Liver (tissue), 8 donors: ENCODE measurements at regions not wholly inside any gene's neighbourhood (a gene's known extent, or its start where the extent isn't known, plus 50 kb on each side); places are given as distances from the start of the nearest gene placed in this dataset.

Experiments
- DNase-seq: peaks from one replicate; pipeline ENCODE4 v3.0.0-alpha.2; 2017; ENCODE audit warnings: low spot score
- H3K27ac ChIP-seq, 2 donors: one replicate each; pipeline ENCODE4 v1.7.0; 2013; ENCODE audit warnings: inconsistent platforms in 2 of 2, low read length in 2 of 2, control low read depth in 1 of 2, low read depth in 1 of 2, mild to moderate bottlenecking in 1 of 2
- H3K27me3 ChIP-seq, 4 donors: one replicate each; pipeline versions ENCODE4 v1.6.1 to v1.7.0; 2013; ENCODE audit warnings: low read length in 3 of 4, inconsistent platforms in 1 of 4, mild to moderate bottlenecking in 1 of 4, moderate library complexity in 1 of 4; ENCODE audit not compliant: control insufficient read depth in 4 of 4, insufficient read depth in 4 of 4
- H3K36me3 ChIP-seq, 4 donors: one replicate each; pipeline versions ENCODE4 v1.6.1 to v1.7.0; 2013; ENCODE audit warnings: low read length in 3 of 4, mild to moderate bottlenecking in 3 of 4, low read depth in 1 of 4, moderate library complexity in 1 of 4; ENCODE audit not compliant: control insufficient read depth in 4 of 4, insufficient read depth in 3 of 4
- H3K4me1 ChIP-seq, 4 donors: one replicate each; pipeline versions ENCODE4 v1.6.1 to v1.7.0; 2013; ENCODE audit warnings: low read length in 3 of 4, mild to moderate bottlenecking in 3 of 4, moderate library complexity in 1 of 4; ENCODE audit not compliant: control insufficient read depth in 4 of 4, insufficient read depth in 4 of 4
- H3K4me3 ChIP-seq, 3 donors: one replicate each; pipeline versions ENCODE4 v1.6.1 to v1.7.0; 2013; ENCODE audit warnings: low read length in 3 of 3, control low read depth in 1 of 3, low read depth in 1 of 3, mild to moderate bottlenecking in 1 of 3
- H3K9ac ChIP-seq, 2 donors: one replicate each; pipeline ENCODE4 v1.7.0; 2013; ENCODE audit warnings: low read length in 2 of 2, mild to moderate bottlenecking in 2 of 2, moderate library complexity in 2 of 2, control low read depth in 1 of 2, low read depth in 1 of 2
- H3K9me3 ChIP-seq, 4 donors: one replicate each; pipeline versions ENCODE4 v1.6.1 to v1.7.0; 2013; ENCODE audit warnings: low read length in 3 of 4; ENCODE audit not compliant: control insufficient read depth in 4 of 4
- EGR1 ChIP-seq, 2 donors: IDR thresholded peaks; 2 replicates each; pipeline ENCODE4 v1.6.1; 2016 to 2018; ENCODE audit warnings: antibody characterized with exemption in 2 of 2, low read depth in 2 of 2
- FOXA2 ChIP-seq: IDR thresholded peaks from 2 replicates; pipeline ENCODE4 v1.6.1; 2016; ENCODE audit warnings: antibody characterized with exemption
- HNF4A ChIP-seq, 2 donors: conservative IDR thresholded peaks; 2 replicates each; pipeline ENCODE4 v1.6.1; 2016; ENCODE audit warnings: antibody characterized with exemption in 2 of 2, mild to moderate bottlenecking in 2 of 2
- HNF4G ChIP-seq: IDR thresholded peaks from 2 replicates; pipeline ENCODE4 v1.6.1; 2016; ENCODE audit warnings: antibody characterized with exemption
- JUND ChIP-seq, 2 donors: IDR thresholded peaks; 2 replicates each; pipeline ENCODE4 v1.6.1; 2016; ENCODE audit warnings: antibody characterized with exemption in 2 of 2
- NR2F2 ChIP-seq: IDR thresholded peaks from 2 replicates; pipeline ENCODE4 v1.6.1; 2016; ENCODE audit warnings: antibody characterized with exemption
- RAD21 ChIP-seq, 2 donors: IDR thresholded peaks; 2 replicates each; pipeline ENCODE4 v1.6.1; 2016; ENCODE audit warnings: antibody characterized with exemption in 2 of 2, mild to moderate bottlenecking in 2 of 2
- SP1 ChIP-seq: IDR thresholded peaks from 2 replicates; pipeline ENCODE4 v1.6.1; 2018; ENCODE audit warnings: antibody characterized with exemption, mild to moderate bottlenecking
- TAF1 ChIP-seq: conservative IDR thresholded peaks from 2 replicates; pipeline ENCODE4 v1.6.1; 2016; ENCODE audit warnings: antibody characterized with exemption, mild to moderate bottlenecking
- YY1 ChIP-seq: IDR thresholded peaks from 2 replicates; pipeline ENCODE4 v1.6.1; 2016; ENCODE audit warnings: antibody characterized with exemption, mild to moderate bottlenecking
- WGBS: extraction: QIAGEN DNeasy Blood & Tissue Kit; methylation state at CpG from one replicate; pipeline ENCODE4 v1.1.7; 2013; 5-methylcytosine and 5-hydroxymethylcytosine counted together
- TF ChIP-seq, protein P1 (sequence below): fragments of 150-350 bp; IDR thresholded peaks from 2 replicates; pipeline ENCODE4 v1.5.1; 2017; ENCODE audit warnings: improper control_type of control experiment, low read depth, low read length; ENCODE audit not compliant: missing input control
- TF ChIP-seq, protein P2 (sequence below): IDR thresholded peaks from 2 replicates; pipeline ENCODE4 v1.6.1; 2016; ENCODE audit warnings: antibody characterized with exemption
- TF ChIP-seq, protein P3 (sequence below): IDR thresholded peaks from 2 replicates; pipeline ENCODE4 v1.6.1; 2016; ENCODE audit warnings: antibody characterized with exemption, mild to moderate bottlenecking
- TF ChIP-seq, protein P4 (sequence below): IDR thresholded peaks from 2 replicates; pipeline ENCODE4 v1.6.1; 2016; ENCODE audit warnings: antibody characterized with exemption
- donor health status: healthy.
- donor health status: healthy.
- donor health status: healthy.
- donor health status: healthy.
- donor health status: healthy.

DNA sequence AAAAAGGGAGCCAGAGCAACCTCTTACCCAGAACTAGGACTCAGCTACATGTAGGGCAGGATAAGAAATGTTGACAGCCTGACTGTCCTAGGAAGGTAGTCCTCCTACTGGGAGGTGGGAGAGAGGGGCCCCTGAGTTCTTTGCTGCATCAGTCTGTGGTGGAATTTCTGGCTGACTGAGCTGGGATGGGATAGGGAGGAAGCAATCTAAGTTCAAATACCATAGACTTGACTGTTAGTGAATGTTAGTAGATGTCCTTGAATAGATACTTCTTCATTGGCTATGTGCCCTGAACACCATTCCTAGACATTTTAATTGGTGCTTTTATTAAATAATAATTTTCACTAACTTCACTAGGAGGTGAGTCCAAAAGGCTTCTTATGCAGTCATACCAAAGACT lies 1343.6 kb upstream of the CITED2 start:
- H3K4me1 ChIP-seq: no peaks in the 10 kb centered on the region
- H3K4me3 ChIP-seq: no peak overlapping the region
- H3K27me3 ChIP-seq: no peaks in the 10 kb centered on the region
- no peaks in the 10 kb centered on the region for H3K36me3 ChIP-seq
- TF ChIP-seq RAD21 (IDR thresholded peaks at IDR 0.05): no peak
- no peak for TF ChIP-seq HNF4A (conservative IDR thresholded peaks at IDR 0.05)
- TF ChIP-seq SP1: no peak
- TF ChIP-seq, protein P1, sequence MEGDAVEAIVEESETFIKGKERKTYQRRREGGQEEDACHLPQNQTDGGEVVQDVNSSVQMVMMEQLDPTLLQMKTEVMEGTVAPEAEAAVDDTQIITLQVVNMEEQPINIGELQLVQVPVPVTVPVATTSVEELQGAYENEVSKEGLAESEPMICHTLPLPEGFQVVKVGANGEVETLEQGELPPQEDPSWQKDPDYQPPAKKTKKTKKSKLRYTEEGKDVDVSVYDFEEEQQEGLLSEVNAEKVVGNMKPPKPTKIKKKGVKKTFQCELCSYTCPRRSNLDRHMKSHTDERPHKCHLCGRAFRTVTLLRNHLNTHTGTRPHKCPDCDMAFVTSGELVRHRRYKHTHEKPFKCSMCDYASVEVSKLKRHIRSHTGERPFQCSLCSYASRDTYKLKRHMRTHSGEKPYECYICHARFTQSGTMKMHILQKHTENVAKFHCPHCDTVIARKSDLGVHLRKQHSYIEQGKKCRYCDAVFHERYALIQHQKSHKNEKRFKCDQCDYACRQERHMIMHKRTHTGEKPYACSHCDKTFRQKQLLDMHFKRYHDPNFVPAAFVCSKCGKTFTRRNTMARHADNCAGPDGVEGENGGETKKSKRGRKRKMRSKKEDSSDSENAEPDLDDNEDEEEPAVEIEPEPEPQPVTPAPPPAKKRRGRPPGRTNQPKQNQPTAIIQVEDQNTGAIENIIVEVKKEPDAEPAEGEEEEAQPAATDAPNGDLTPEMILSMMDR: no peak
- TF ChIP-seq EGR1 (IDR thresholded peaks at IDR 0.05; ENCODE audit: low read depth in 2 of 2): no peak
- no peak for TF ChIP-seq YY1
- TF ChIP-seq, protein P2, sequence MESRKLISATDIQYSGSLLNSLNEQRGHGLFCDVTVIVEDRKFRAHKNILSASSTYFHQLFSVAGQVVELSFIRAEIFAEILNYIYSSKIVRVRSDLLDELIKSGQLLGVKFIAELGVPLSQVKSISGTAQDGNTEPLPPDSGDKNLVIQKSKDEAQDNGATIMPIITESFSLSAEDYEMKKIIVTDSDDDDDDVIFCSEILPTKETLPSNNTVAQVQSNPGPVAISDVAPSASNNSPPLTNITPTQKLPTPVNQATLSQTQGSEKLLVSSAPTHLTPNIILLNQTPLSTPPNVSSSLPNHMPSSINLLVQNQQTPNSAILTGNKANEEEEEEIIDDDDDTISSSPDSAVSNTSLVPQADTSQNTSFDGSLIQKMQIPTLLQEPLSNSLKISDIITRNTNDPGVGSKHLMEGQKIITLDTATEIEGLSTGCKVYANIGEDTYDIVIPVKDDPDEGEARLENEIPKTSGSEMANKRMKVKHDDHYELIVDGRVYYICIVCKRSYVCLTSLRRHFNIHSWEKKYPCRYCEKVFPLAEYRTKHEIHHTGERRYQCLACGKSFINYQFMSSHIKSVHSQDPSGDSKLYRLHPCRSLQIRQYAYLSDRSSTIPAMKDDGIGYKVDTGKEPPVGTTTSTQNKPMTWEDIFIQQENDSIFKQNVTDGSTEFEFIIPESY: no peak
- TF ChIP-seq FOXA2: no peak
- TF ChIP-seq, protein P3, sequence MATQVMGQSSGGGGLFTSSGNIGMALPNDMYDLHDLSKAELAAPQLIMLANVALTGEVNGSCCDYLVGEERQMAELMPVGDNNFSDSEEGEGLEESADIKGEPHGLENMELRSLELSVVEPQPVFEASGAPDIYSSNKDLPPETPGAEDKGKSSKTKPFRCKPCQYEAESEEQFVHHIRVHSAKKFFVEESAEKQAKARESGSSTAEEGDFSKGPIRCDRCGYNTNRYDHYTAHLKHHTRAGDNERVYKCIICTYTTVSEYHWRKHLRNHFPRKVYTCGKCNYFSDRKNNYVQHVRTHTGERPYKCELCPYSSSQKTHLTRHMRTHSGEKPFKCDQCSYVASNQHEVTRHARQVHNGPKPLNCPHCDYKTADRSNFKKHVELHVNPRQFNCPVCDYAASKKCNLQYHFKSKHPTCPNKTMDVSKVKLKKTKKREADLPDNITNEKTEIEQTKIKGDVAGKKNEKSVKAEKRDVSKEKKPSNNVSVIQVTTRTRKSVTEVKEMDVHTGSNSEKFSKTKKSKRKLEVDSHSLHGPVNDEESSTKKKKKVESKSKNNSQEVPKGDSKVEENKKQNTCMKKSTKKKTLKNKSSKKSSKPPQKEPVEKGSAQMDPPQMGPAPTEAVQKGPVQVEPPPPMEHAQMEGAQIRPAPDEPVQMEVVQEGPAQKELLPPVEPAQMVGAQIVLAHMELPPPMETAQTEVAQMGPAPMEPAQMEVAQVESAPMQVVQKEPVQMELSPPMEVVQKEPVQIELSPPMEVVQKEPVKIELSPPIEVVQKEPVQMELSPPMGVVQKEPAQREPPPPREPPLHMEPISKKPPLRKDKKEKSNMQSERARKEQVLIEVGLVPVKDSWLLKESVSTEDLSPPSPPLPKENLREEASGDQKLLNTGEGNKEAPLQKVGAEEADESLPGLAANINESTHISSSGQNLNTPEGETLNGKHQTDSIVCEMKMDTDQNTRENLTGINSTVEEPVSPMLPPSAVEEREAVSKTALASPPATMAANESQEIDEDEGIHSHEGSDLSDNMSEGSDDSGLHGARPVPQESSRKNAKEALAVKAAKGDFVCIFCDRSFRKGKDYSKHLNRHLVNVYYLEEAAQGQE: no peak
- TF ChIP-seq NR2F2: no peak
- TF ChIP-seq, protein P4, sequence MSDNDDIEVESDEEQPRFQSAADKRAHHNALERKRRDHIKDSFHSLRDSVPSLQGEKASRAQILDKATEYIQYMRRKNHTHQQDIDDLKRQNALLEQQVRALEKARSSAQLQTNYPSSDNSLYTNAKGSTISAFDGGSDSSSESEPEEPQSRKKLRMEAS: no peak
- TF ChIP-seq JUND (IDR thresholded peaks at IDR 0.05): no peak
- TF ChIP-seq HNF4G: no peak
- H3K9me3 ChIP-seq: peaks cover 0 to 2% (median under 1%) of the 10 kb centered on the region in 4 donors
- H3K27ac ChIP-seq: no peak overlapping the region
- DNase-seq: no peak
- H3K9ac ChIP-seq: no peak overlapping the region

DNA sequence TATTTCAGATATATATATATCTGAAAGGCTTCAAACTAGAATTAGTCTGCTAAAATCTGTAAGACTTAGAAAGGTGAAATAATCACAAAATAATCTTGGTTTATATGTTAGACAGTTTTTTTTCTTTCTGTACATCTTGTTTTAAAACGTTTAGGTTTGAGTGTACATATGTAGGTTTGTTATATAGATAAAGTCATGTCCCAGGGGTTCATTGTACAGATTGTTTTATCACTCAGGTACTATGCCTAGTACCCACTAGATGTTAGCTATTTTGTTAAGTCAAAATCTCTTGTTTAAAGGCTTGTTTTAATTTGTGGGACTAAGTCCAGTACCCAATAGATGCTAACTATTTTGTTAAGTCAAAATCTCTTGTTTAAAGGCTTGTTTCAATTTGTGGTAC lies 1339.0 kb upstream of the CITED2 start:
- H3K9ac ChIP-seq: no peak overlapping the region
- peaks cover 0 to 2% (median under 1%) of the 10 kb centered on the region in 4 donors for H3K9me3 ChIP-seq
- no peaks in the 10 kb centered on the region for H3K4me1 ChIP-seq
- TF ChIP-seq TAF1: no peak
- TF ChIP-seq, protein P4: no peak
- H3K4me3 ChIP-seq: no peak overlapping the region
- H3K27ac ChIP-seq: no peak overlapping the region
- no peaks in the 10 kb centered on the region for H3K27me3 ChIP-seq
- DNase-seq: no peak
- H3K36me3 ChIP-seq: no peaks in the 10 kb centered on the region
- 73% methylated on average over 1 of the region's 1 CpG for WGBS
